Uterus (tissue), 3 donors: ENCODE measurements at regions not wholly inside any gene's neighbourhood (a gene's known extent, or its start where the extent isn't known, plus 50 kb on each side); places are given as distances from the start of the nearest gene placed in this dataset.

Source experiments
- DNase-seq, 2 donors: peaks; one replicate each; pipeline ENCODE4 v3.0.0-alpha.2; 2019 to 2020
- H3K27ac ChIP-seq, 2 donors: fragments of 200-600 bp; sonication (generic); 1 replicate in 1 of 2; 2 replicates in 1 of 2; pipeline ENCODE4 v1.5.1; 2016 to 2018
- H3K27me3 ChIP-seq, 2 donors: fragments of 200-600 bp; sonication (generic); one replicate each; pipeline ENCODE4 v1.5.1; 2018 to 2019; ENCODE audit warnings: control low read depth in 1 of 2
- H3K36me3 ChIP-seq, 2 donors: fragments of 200-600 bp; sonication (generic); one replicate each; pipeline ENCODE4 v1.5.1; 2019; ENCODE audit warnings: control low read depth in 1 of 2
- H3K4me1 ChIP-seq, 2 donors: fragments of 200-600 bp; sonication (generic); one replicate each; pipeline ENCODE4 v1.5.1; 2018 to 2019; ENCODE audit warnings: control low read depth in 1 of 2
- H3K4me3 ChIP-seq, 2 donors: fragments of 200-600 bp; sonication (generic); 1 replicate in 1 of 2; 2 replicates in 1 of 2; pipeline ENCODE4 v1.5.1; 2018 to 2019; ENCODE audit warnings: mild to moderate bottlenecking in 1 of 2
- H3K9me3 ChIP-seq, 2 donors: fragments of 200-600 bp; sonication (generic); one replicate each; pipeline ENCODE4 v1.5.1; 2019; ENCODE audit warnings: control low read depth in 1 of 2
- CTCF ChIP-seq, 4 experiments: fragments of 200-600 bp in 2 of 4; fragments of 450-650 bp in 2 of 4; sonication (generic) in 2 of 4; IDR thresholded peaks; one replicate each; pipeline ENCODE4 v1.5.1; 2016 to 2019; ENCODE audit warnings: antibody characterized with exemption in 4 of 4, mild to moderate bottlenecking in 2 of 4, moderate library complexity in 1 of 4
- POLR2A ChIP-seq, 2 donors: fragments of 450-650 bp; IDR thresholded peaks; one replicate each; pipeline ENCODE4 v1.6.1; 2016; ENCODE audit warnings: antibody characterized with exemption in 2 of 2, mild to moderate bottlenecking in 1 of 2, moderate library complexity in 1 of 2
- intact Hi-C: fragments of 100-400 bp; cut with DNase I; formaldehyde crosslinking; loops from one replicate; pipeline ENCODE4 v1.15.1; 2023; ENCODE audit warnings: low total_unique reads
- donor health status: DM: yes; HTN: yes; CAD: no.

- Histone ChIP-seq H3K4me1 (no peaks in the 10 kb centered on the region), H3K9me3 (no peaks in the 10 kb centered on the region), H3K27ac (no peak overlapping the region), H3K27me3 (no peaks in the 10 kb centered on the region), H3K4me3 (no peak overlapping the region), H3K36me3 (no peaks in the 10 kb centered on the region)
- DNase-seq, result no peak
- TF ChIP-seq POLR2A (IDR thresholded peaks at IDR 0.05) (no peak), CTCF (IDR thresholded peaks at IDR 0.05) (no peak)
- intact Hi-C loops, result no loop called here
Measured at GRCh38 chr13:50115695-50116094, 100.5 kb downstream of the KCNRG start.

- Histone ChIP-seq H3K27ac (peak overlapping the region in 1 of 2 donors; percentile 32), H3K9me3 (no peaks in the 10 kb centered on the region), H3K4me3 (no peak overlapping the region), H3K36me3 (no peaks in the 10 kb centered on the region), H3K4me1 (no peaks in the 10 kb centered on the region), H3K27me3 (no peaks in the 10 kb centered on the region)
- intact Hi-C loops, result no loop called here
- TF ChIP-seq POLR2A (IDR thresholded peaks at IDR 0.05) (no peak), CTCF (IDR thresholded peaks at IDR 0.05) (no peak)
- DNase-seq, result no peak
Measured at GRCh38 chr13:50116430-50116973, 101.3 kb downstream of the KCNRG start.

- Histone ChIP-seq H3K4me3 (no peak overlapping the region), H3K36me3 (no peaks in the 10 kb centered on the region), H3K4me1 (no peaks in the 10 kb centered on the region), H3K27me3 (no peaks in the 10 kb centered on the region), H3K9me3 (no peaks in the 10 kb centered on the region), H3K27ac (no peak overlapping the region)
- TF ChIP-seq CTCF (IDR thresholded peaks at IDR 0.05), result no peak
- no peak for DNase-seq
- intact Hi-C loops, result no loop called here
Measured at GRCh38 chr13:50119591-50119990, 104.3 kb downstream of the KCNRG start.

GRCh38 chr13:50122455-50122854, 107.2 kb downstream of the KCNRG start:
- Histone ChIP-seq H3K9me3 (no peaks in the 10 kb centered on the region), H3K4me3 (no peak overlapping the region), H3K27me3 (no peaks in the 10 kb centered on the region), H3K4me1 (no peaks in the 10 kb centered on the region), H3K27ac (peak overlapping the region; percentile 92 to 93), H3K36me3 (no peaks in the 10 kb centered on the region)
- intact Hi-C loops, result loop anchor here (10.0 kb wide), 2 partner anchors 188 to 328 kb away; partner anchors contain the start of genes KPNA3 and SPRYD7
- TF ChIP-seq CTCF (IDR thresholded peaks at IDR 0.05), result no peak
- TF ChIP-seq POLR2A (IDR thresholded peaks at IDR 0.05), result no peak
- no peak for DNase-seq

GRCh38 chr13:50123002-50123401, 107.8 kb downstream of the KCNRG start:
- intact Hi-C loops, result loop anchor here (10.0 kb wide), 2 partner anchors 188 to 328 kb away; partner anchors contain the start of genes KPNA3 and SPRYD7
- Histone ChIP-seq H3K4me1 (no peaks in the 10 kb centered on the region), H3K27me3 (no peaks in the 10 kb centered on the region), H3K9me3 (no peaks in the 10 kb centered on the region), H3K36me3 (no peaks in the 10 kb centered on the region), H3K27ac (peak overlapping the region; percentile 92 to 93), H3K4me3 (no peak overlapping the region)
- TF ChIP-seq POLR2A (IDR thresholded peaks at IDR 0.05) (no peak), CTCF (IDR thresholded peaks at IDR 0.05) (no peak)
- no peak for DNase-seq
